PC-9 (cell line): ENCODE measurements at regions not wholly inside any gene's neighbourhood (a gene's known extent, or its start where the extent isn't known, plus 50 kb on each side); places are given as distances from the start of the nearest gene placed in this dataset.

Experiments
- CTCF ChIP-seq: fragments of 200-600 bp; sonication (generic); conservative IDR thresholded peaks from 2 replicates; pipeline ENCODE4 v1.6.1; 2017; ENCODE audit warnings: mixed run types, antibody characterized with exemption, mild to moderate bottlenecking, moderate library complexity
- EZH2 ChIP-seq: fragments of 200-600 bp; sonication (generic); IDR thresholded peaks from 2 replicates; pipeline ENCODE4 v1.8.0; 2017; ENCODE audit warnings: antibody characterized with exemption, low read depth

DNA sequence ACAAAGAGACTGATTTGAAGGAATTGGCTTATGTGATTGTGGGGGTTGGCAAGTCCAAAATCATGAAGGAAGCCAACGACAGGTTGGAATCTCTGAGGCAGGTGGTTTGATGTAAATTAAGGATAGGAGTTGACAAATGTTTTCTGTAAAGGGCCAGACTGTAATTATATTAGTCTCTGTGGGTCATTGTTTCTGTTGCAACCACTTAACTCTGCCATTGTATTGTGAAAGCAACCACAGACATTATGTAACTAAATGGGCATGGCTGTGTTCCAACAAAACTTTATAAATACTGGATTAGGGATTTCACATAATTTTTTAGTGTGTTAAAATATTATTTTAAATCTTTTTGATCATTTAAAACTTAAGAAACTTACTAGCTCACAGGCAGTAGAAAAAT lies 199.2 kb upstream of the MYLIP start:
- TF ChIP-seq CTCF = no peak
- TF ChIP-seq EZH2 = no peak
